ENCODE measurements at regions not wholly inside any gene's neighbourhood (a gene's known extent, or its start where the extent isn't known, plus 50 kb on each side); places are given as distances from the start of the nearest gene placed in this dataset.

- H3K27me3 ChIP-seq (ENCODE audit: control insufficient read depth in 2 of 2, insufficient read depth in 2 of 2, low read length in 2 of 2) = no peaks in the 10 kb centered on the region
- H3K9ac ChIP-seq (ENCODE audit: low read depth in 1 of 2, low read length in 2 of 2) = no peak overlapping the region
- H3K4me3 ChIP-seq (ENCODE audit: low read length in 2 of 2) = no peak overlapping the region
- no peak overlapping the region for H3K27ac ChIP-seq (ENCODE audit: low read depth in 2 of 2, low read length in 2 of 2)
- no peaks in the 10 kb centered on the region for H3K9me3 ChIP-seq (ENCODE audit: control insufficient read depth in 2 of 2, low read length in 2 of 2)
- no peaks in the 10 kb centered on the region for H3K4me1 ChIP-seq (ENCODE audit: control insufficient read depth in 2 of 2, insufficient read depth in 2 of 2, low read length in 2 of 2)
- H3K36me3 ChIP-seq (ENCODE audit: control insufficient read depth in 2 of 2, insufficient read depth in 2 of 2, low read length in 2 of 2) = no peaks in the 10 kb centered on the region
These were observed 313.1 kb downstream of the LRFN2 start for GRCh38 chr6:40274058-40274457.

GRCh38 chr6:40268614-40269013 lies 318.6 kb downstream of the LRFN2 start:
- Histone ChIP-seq H3K36me3 (ENCODE audit: control insufficient read depth in 2 of 2, insufficient read depth in 2 of 2, low read length in 2 of 2) (no peaks in the 10 kb centered on the region), H3K9ac (ENCODE audit: low read depth in 1 of 2, low read length in 2 of 2) (no peak overlapping the region), H3K4me3 (ENCODE audit: low read length in 2 of 2) (no peak overlapping the region), H3K4me1 (ENCODE audit: control insufficient read depth in 2 of 2, insufficient read depth in 2 of 2, low read length in 2 of 2) (no peaks in the 10 kb centered on the region), H3K9me3 (ENCODE audit: control insufficient read depth in 2 of 2, low read length in 2 of 2) (no peaks in the 10 kb centered on the region), H3K27me3 (ENCODE audit: control insufficient read depth in 2 of 2, insufficient read depth in 2 of 2, low read length in 2 of 2) (no peaks in the 10 kb centered on the region), H3K27ac (ENCODE audit: low read depth in 2 of 2, low read length in 2 of 2) (no peak overlapping the region)

- H3K27ac ChIP-seq (ENCODE audit: low read depth in 2 of 2, low read length in 2 of 2) = no peak overlapping the region
- H3K9me3 ChIP-seq (ENCODE audit: control insufficient read depth in 2 of 2, low read length in 2 of 2) = no peaks in the 10 kb centered on the region
- H3K9ac ChIP-seq (ENCODE audit: low read depth in 1 of 2, low read length in 2 of 2) = no peak overlapping the region
- no peak overlapping the region for H3K4me3 ChIP-seq (ENCODE audit: low read length in 2 of 2)
- H3K27me3 ChIP-seq (ENCODE audit: control insufficient read depth in 2 of 2, insufficient read depth in 2 of 2, low read length in 2 of 2) = no peaks in the 10 kb centered on the region
- no peaks in the 10 kb centered on the region for H3K36me3 ChIP-seq (ENCODE audit: control insufficient read depth in 2 of 2, insufficient read depth in 2 of 2, low read length in 2 of 2)
- H3K4me1 ChIP-seq (ENCODE audit: control insufficient read depth in 2 of 2, insufficient read depth in 2 of 2, low read length in 2 of 2) = no peaks in the 10 kb centered on the region
These were observed 319.0 kb downstream of the LRFN2 start for GRCh38 chr6:40268166-40268565.

GRCh38 chr6:40265615-40266014 lies 321.5 kb downstream of the LRFN2 start:
- Histone ChIP-seq H3K4me1 (ENCODE audit: control insufficient read depth in 2 of 2, insufficient read depth in 2 of 2, low read length in 2 of 2) (no peaks in the 10 kb centered on the region), H3K9me3 (ENCODE audit: control insufficient read depth in 2 of 2, low read length in 2 of 2) (no peaks in the 10 kb centered on the region), H3K4me3 (ENCODE audit: low read length in 2 of 2) (no peak overlapping the region), H3K27me3 (ENCODE audit: control insufficient read depth in 2 of 2, insufficient read depth in 2 of 2, low read length in 2 of 2) (no peaks in the 10 kb centered on the region), H3K36me3 (ENCODE audit: control insufficient read depth in 2 of 2, insufficient read depth in 2 of 2, low read length in 2 of 2) (no peaks in the 10 kb centered on the region), H3K27ac (ENCODE audit: low read depth in 2 of 2, low read length in 2 of 2) (no peak overlapping the region), H3K9ac (ENCODE audit: low read depth in 1 of 2, low read length in 2 of 2) (no peak overlapping the region)

GRCh38 chr6:40263970-40264369 lies 323.2 kb downstream of the LRFN2 start:
- H3K27ac ChIP-seq (ENCODE audit: low read depth in 2 of 2, low read length in 2 of 2) = no peak overlapping the region
- H3K9me3 ChIP-seq (ENCODE audit: control insufficient read depth in 2 of 2, low read length in 2 of 2) = no peaks in the 10 kb centered on the region
- no peaks in the 10 kb centered on the region for H3K4me1 ChIP-seq (ENCODE audit: control insufficient read depth in 2 of 2, insufficient read depth in 2 of 2, low read length in 2 of 2)
- H3K9ac ChIP-seq (ENCODE audit: low read depth in 1 of 2, low read length in 2 of 2) = no peak overlapping the region
- H3K36me3 ChIP-seq (ENCODE audit: control insufficient read depth in 2 of 2, insufficient read depth in 2 of 2, low read length in 2 of 2) = no peaks in the 10 kb centered on the region
- peaks cover 0 to under 1% of the 10 kb centered on the region in 2 donors for H3K27me3 ChIP-seq (ENCODE audit: control insufficient read depth in 2 of 2, insufficient read depth in 2 of 2, low read length in 2 of 2)
- no peak overlapping the region for H3K4me3 ChIP-seq (ENCODE audit: low read length in 2 of 2)

- no peaks in the 10 kb centered on the region for H3K9me3 ChIP-seq (ENCODE audit: control insufficient read depth in 2 of 2, low read length in 2 of 2)
- no peaks in the 10 kb centered on the region for H3K4me1 ChIP-seq (ENCODE audit: control insufficient read depth in 2 of 2, insufficient read depth in 2 of 2, low read length in 2 of 2)
- peaks cover 0 to 2% of the 10 kb centered on the region in 2 donors for H3K27me3 ChIP-seq (ENCODE audit: control insufficient read depth in 2 of 2, insufficient read depth in 2 of 2, low read length in 2 of 2)
- H3K27ac ChIP-seq (ENCODE audit: low read depth in 2 of 2, low read length in 2 of 2) = no peak overlapping the region
- H3K9ac ChIP-seq (ENCODE audit: low read depth in 1 of 2, low read length in 2 of 2) = no peak overlapping the region
- H3K36me3 ChIP-seq (ENCODE audit: control insufficient read depth in 2 of 2, insufficient read depth in 2 of 2, low read length in 2 of 2) = no peaks in the 10 kb centered on the region
- no peak overlapping the region for H3K4me3 ChIP-seq (ENCODE audit: low read length in 2 of 2)
These were observed 324.8 kb downstream of the LRFN2 start for GRCh38 chr6:40262363-40262762.

GRCh38 chr6:40258531-40258930 lies 324.3 kb upstream of the MOCS1 start:
- H3K27ac ChIP-seq (ENCODE audit: low read depth in 2 of 2, low read length in 2 of 2) = no peak overlapping the region
- H3K9ac ChIP-seq (ENCODE audit: low read depth in 1 of 2, low read length in 2 of 2) = no peak overlapping the region
- no peaks in the 10 kb centered on the region for H3K9me3 ChIP-seq (ENCODE audit: control insufficient read depth in 2 of 2, low read length in 2 of 2)
- H3K4me1 ChIP-seq (ENCODE audit: control insufficient read depth in 2 of 2, insufficient read depth in 2 of 2, low read length in 2 of 2) = no peaks in the 10 kb centered on the region
- H3K4me3 ChIP-seq (ENCODE audit: low read length in 2 of 2) = no peak overlapping the region
- H3K27me3 ChIP-seq (ENCODE audit: control insufficient read depth in 2 of 2, insufficient read depth in 2 of 2, low read length in 2 of 2) = peaks cover 0 to 4% of the 10 kb centered on the region in 2 donors
- H3K36me3 ChIP-seq (ENCODE audit: control insufficient read depth in 2 of 2, insufficient read depth in 2 of 2, low read length in 2 of 2) = no peaks in the 10 kb centered on the region

- Histone ChIP-seq H3K27me3 (ENCODE audit: control insufficient read depth in 2 of 2, insufficient read depth in 2 of 2, low read length in 2 of 2) (peaks cover 0 to 4% of the 10 kb centered on the region in 2 donors), H3K9me3 (ENCODE audit: control insufficient read depth in 2 of 2, low read length in 2 of 2) (no peaks in the 10 kb centered on the region), H3K27ac (ENCODE audit: low read depth in 2 of 2, low read length in 2 of 2) (no peak overlapping the region)
These were observed 322.6 kb upstream of the MOCS1 start for GRCh38 chr6:40256831-40257230.

GRCh38 chr6:40256224-40256623 lies 322.0 kb upstream of the MOCS1 start:
- no peak overlapping the region for H3K27ac ChIP-seq (ENCODE audit: low read depth in 2 of 2, low read length in 2 of 2)
- H3K9me3 ChIP-seq (ENCODE audit: control insufficient read depth in 2 of 2, low read length in 2 of 2) = no peaks in the 10 kb centered on the region
- H3K36me3 ChIP-seq (ENCODE audit: control insufficient read depth in 2 of 2, insufficient read depth in 2 of 2, low read length in 2 of 2) = no peaks in the 10 kb centered on the region
- H3K4me1 ChIP-seq (ENCODE audit: control insufficient read depth in 2 of 2, insufficient read depth in 2 of 2, low read length in 2 of 2) = no peaks in the 10 kb centered on the region
- peaks cover 0 to 4% of the 10 kb centered on the region in 2 donors for H3K27me3 ChIP-seq (ENCODE audit: control insufficient read depth in 2 of 2, insufficient read depth in 2 of 2, low read length in 2 of 2)
- no peak overlapping the region for H3K4me3 ChIP-seq (ENCODE audit: low read length in 2 of 2)
- no peak overlapping the region for H3K9ac ChIP-seq (ENCODE audit: low read depth in 1 of 2, low read length in 2 of 2)

More at GRCh38 chr6:40256831-40257230, 322.6 kb upstream of the MOCS1 start:
- H3K4me1 ChIP-seq (ENCODE audit: control insufficient read depth in 2 of 2, insufficient read depth in 2 of 2, low read length in 2 of 2) = no peaks in the 10 kb centered on the region
- H3K4me3 ChIP-seq (ENCODE audit: low read length in 2 of 2) = no peak overlapping the region
- H3K9ac ChIP-seq (ENCODE audit: low read depth in 1 of 2, low read length in 2 of 2) = no peak overlapping the region
- H3K36me3 ChIP-seq (ENCODE audit: control insufficient read depth in 2 of 2, insufficient read depth in 2 of 2, low read length in 2 of 2) = no peaks in the 10 kb centered on the region

- Histone ChIP-seq H3K9me3 (ENCODE audit: control insufficient read depth in 2 of 2, low read length in 2 of 2) (no peaks in the 10 kb centered on the region), H3K4me3 (ENCODE audit: low read length in 2 of 2) (no peak overlapping the region), H3K36me3 (ENCODE audit: control insufficient read depth in 2 of 2, insufficient read depth in 2 of 2, low read length in 2 of 2) (no peaks in the 10 kb centered on the region), H3K4me1 (ENCODE audit: control insufficient read depth in 2 of 2, insufficient read depth in 2 of 2, low read length in 2 of 2) (no peaks in the 10 kb centered on the region), H3K9ac (ENCODE audit: low read depth in 1 of 2, low read length in 2 of 2) (no peak overlapping the region), H3K27ac (ENCODE audit: low read depth in 2 of 2, low read length in 2 of 2) (no peak overlapping the region), H3K27me3 (ENCODE audit: control insufficient read depth in 2 of 2, insufficient read depth in 2 of 2, low read length in 2 of 2) (peaks cover 0 to 2% of the 10 kb centered on the region in 2 donors)
These were observed 319.2 kb upstream of the MOCS1 start for GRCh38 chr6:40253420-40253819.

Data from mucosa of rectum (tissue), 2 donors.